Skeletal muscle tissue (tissue), 3 donors: ENCODE measurements at regions not wholly inside any gene's neighbourhood (a gene's known extent, or its start where the extent isn't known, plus 50 kb on each side); places are given as distances from the start of the nearest gene placed in this dataset.

Experiments used
- H3K27ac ChIP-seq: one replicate; pipeline ENCODE4 v1.7.0; 2013; ENCODE audit warnings: mild to moderate bottlenecking, low read depth, low read length, inconsistent platforms
- H3K27me3 ChIP-seq, 3 donors: one replicate each; pipeline ENCODE4 v1.7.0; 2013; ENCODE audit warnings: low read length in 3 of 3; ENCODE audit not compliant: control insufficient read depth in 3 of 3, insufficient read depth in 3 of 3
- H3K36me3 ChIP-seq, 3 donors: one replicate each; pipeline ENCODE4 v1.7.0; 2013; ENCODE audit warnings: low read length in 3 of 3; ENCODE audit not compliant: control insufficient read depth in 3 of 3, insufficient read depth in 3 of 3
- H3K4me1 ChIP-seq, 3 donors: one replicate each; pipeline ENCODE4 v1.7.0; 2013; ENCODE audit warnings: low read length in 3 of 3, mild to moderate bottlenecking in 3 of 3; ENCODE audit not compliant: control insufficient read depth in 3 of 3, insufficient read depth in 3 of 3
- H3K4me3 ChIP-seq, 3 donors: one replicate each; pipeline ENCODE4 v1.7.0; 2013; ENCODE audit warnings: low read length in 3 of 3
- H3K9ac ChIP-seq, 3 donors: one replicate each; pipeline ENCODE4 v1.7.0; 2013; ENCODE audit warnings: low read length in 3 of 3, mild to moderate bottlenecking in 3 of 3, moderate library complexity in 2 of 3, low read depth in 1 of 3
- H3K9me3 ChIP-seq, 3 donors: one replicate each; pipeline ENCODE4 v1.7.0; 2013; ENCODE audit warnings: low read length in 3 of 3; ENCODE audit not compliant: control insufficient read depth in 3 of 3
- donor health status: Osteomylitis.

DNA sequence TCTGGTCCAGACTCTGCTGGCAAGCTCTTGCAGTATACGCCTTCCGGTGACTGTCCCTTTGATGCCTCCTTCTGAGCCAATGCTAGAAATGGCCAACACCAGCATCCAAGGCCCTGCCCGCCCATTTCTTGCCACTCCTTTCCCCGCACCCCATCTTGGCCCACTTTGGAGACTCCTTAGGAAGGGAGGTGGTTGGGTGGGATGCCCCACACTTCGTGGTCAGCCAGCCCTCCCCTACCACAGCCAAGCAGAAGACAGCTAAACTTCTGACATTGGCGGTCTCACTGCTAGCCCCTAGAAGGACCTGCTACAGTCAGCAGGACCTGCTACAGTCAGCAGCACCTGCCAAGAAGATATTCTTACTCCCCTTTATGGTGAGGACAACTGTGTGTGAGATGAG, 73.5 kb upstream of the CLDN14 start:
- Histone ChIP-seq H3K4me3 (no peak overlapping the region), H3K27ac (no peak overlapping the region), H3K9me3 (no peaks in the 10 kb centered on the region), H3K9ac (no peak overlapping the region), H3K36me3 (no peaks in the 10 kb centered on the region), H3K4me1 (peaks cover 2 to 11% (median 7%) of the 10 kb centered on the region in 3 donors), H3K27me3 (peaks cover 4 to 20% (median 15%) of the 10 kb centered on the region in 3 donors)

- Histone ChIP-seq H3K4me1 (peaks cover 2 to 11% (median 7%) of the 10 kb centered on the region in 3 donors), H3K27ac (no peak overlapping the region), H3K36me3 (no peaks in the 10 kb centered on the region), H3K4me3 (no peak overlapping the region), H3K27me3 (peaks cover 4 to 13% (median 13%) of the 10 kb centered on the region in 3 donors), H3K9me3 (no peaks in the 10 kb centered on the region), H3K9ac (no peak overlapping the region)
Measured at GRCh38 chr21:36554411-36555157, 74.7 kb upstream of the CLDN14 start.

GRCh38 chr21:36555199-36555800, 75.4 kb upstream of the CLDN14 start:
- no peaks in the 10 kb centered on the region for H3K9me3 ChIP-seq
- H3K4me3 ChIP-seq: no peak overlapping the region
- H3K27me3 ChIP-seq: peaks cover 4 to 10% (median 6%) of the 10 kb centered on the region in 3 donors
- no peaks in the 10 kb centered on the region for H3K36me3 ChIP-seq
- peaks cover 2 to 11% (median 7%) of the 10 kb centered on the region in 3 donors for H3K4me1 ChIP-seq
- no peak overlapping the region for H3K9ac ChIP-seq
- H3K27ac ChIP-seq: no peak overlapping the region

- no peaks in the 10 kb centered on the region for H3K36me3 ChIP-seq
- H3K9me3 ChIP-seq: no peaks in the 10 kb centered on the region
- no peak overlapping the region for H3K9ac ChIP-seq
- H3K4me3 ChIP-seq: no peak overlapping the region
- H3K4me1 ChIP-seq: no peaks in the 10 kb centered on the region
- no peak overlapping the region for H3K27ac ChIP-seq
- H3K27me3 ChIP-seq: peaks cover 0 to 8% (median 3%) of the 10 kb centered on the region in 3 donors
Measured at GRCh38 chr21:36557316-36557715, 77.4 kb upstream of the CLDN14 start.

- no peaks in the 10 kb centered on the region for H3K9me3 ChIP-seq
- H3K9ac ChIP-seq: no peak overlapping the region
- no peak overlapping the region for H3K27ac ChIP-seq
- H3K4me1 ChIP-seq: no peaks in the 10 kb centered on the region
- peaks cover 2 to 22% (median 3%) of the 10 kb centered on the region in 3 donors for H3K27me3 ChIP-seq
- no peak overlapping the region for H3K4me3 ChIP-seq
- no peaks in the 10 kb centered on the region for H3K36me3 ChIP-seq
Measured at GRCh38 chr21:36560933-36561575, 81.1 kb upstream of the CLDN14 start.

DNA sequence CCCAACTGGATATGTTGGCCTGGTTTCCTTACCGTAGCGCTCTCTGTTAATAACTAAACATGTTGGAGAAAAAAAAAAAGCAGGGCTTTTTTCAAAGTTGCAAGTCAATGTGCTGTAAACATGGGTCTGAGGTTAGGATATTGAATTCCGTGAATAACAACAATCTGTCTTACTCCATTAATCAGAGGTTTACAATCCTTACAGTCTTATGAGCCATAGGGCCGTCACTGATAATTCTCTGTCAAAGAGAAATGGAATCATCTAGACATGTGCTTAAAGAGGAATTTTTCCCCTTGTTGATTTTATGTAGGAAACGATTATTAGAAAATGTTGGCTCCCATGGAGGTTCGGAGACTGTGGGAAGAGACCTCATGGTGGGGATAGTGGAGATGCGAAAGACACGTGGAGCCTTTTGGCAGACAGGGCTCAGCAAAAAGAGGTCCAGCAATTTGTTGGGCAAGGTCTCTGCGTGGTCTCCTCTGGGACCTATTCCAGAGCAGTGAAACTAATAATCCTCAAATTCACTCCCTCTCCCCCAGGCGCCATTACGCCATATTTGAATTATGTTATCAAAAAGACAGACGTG, 83.5 kb upstream of the CLDN14 start:
- Histone ChIP-seq H3K9me3 (no peaks in the 10 kb centered on the region), H3K9ac (no peak overlapping the region), H3K27ac (no peak overlapping the region), H3K4me3 (no peak overlapping the region), H3K4me1 (no peaks in the 10 kb centered on the region), H3K27me3 (peaks cover 9 to 40% (median 17%) of the 10 kb centered on the region in 3 donors), H3K36me3 (no peaks in the 10 kb centered on the region)

DNA sequence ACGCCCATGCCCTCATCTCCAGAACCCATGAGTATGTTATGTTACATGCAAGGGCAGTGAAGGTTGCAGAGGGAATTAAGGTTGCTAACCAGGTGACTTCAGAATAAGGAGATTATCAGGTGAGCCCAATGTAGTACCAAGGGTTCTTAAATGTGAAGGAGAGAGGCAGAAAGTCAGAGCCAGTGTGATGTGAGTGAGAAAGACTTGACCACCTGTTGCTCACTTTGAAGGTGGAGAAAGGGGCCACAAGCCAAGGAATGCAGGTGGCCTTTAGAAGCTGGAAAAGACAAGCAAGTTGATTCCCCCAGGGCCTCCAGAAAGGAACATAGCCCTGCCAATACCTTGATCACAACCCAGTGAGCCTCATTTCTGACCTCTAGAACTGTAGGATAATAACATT, 84.7 kb upstream of the CLDN14 start:
- Histone ChIP-seq H3K27ac (no peak overlapping the region), H3K27me3 (peaks cover 10 to 46% (median 20%) of the 10 kb centered on the region in 3 donors), H3K4me1 (no peaks in the 10 kb centered on the region), H3K9me3 (no peaks in the 10 kb centered on the region), H3K4me3 (no peak overlapping the region), H3K36me3 (no peaks in the 10 kb centered on the region), H3K9ac (no peak overlapping the region)

GRCh38 chr21:36565540-36565939, 85.6 kb upstream of the CLDN14 start:
- Histone ChIP-seq H3K27me3 (peaks cover 10 to 47% (median 25%) of the 10 kb centered on the region in 3 donors), H3K36me3 (no peaks in the 10 kb centered on the region), H3K4me1 (no peaks in the 10 kb centered on the region), H3K9me3 (no peaks in the 10 kb centered on the region), H3K9ac (no peak overlapping the region), H3K27ac (no peak overlapping the region), H3K4me3 (no peak overlapping the region)

GRCh38 chr21:36566644-36567043, 86.7 kb upstream of the CLDN14 start:
- Histone ChIP-seq H3K4me3 (no peak overlapping the region), H3K4me1 (no peaks in the 10 kb centered on the region), H3K9ac (no peak overlapping the region), H3K27me3 (peaks cover 8 to 47% (median 29%) of the 10 kb centered on the region in 3 donors), H3K27ac (no peak overlapping the region), H3K36me3 (no peaks in the 10 kb centered on the region), H3K9me3 (no peaks in the 10 kb centered on the region)
